ENCODE measurements at regions not wholly inside any gene's neighbourhood (a gene's known extent, or its start where the extent isn't known, plus 50 kb on each side); places are given as distances from the start of the nearest gene placed in this dataset.

DNA sequence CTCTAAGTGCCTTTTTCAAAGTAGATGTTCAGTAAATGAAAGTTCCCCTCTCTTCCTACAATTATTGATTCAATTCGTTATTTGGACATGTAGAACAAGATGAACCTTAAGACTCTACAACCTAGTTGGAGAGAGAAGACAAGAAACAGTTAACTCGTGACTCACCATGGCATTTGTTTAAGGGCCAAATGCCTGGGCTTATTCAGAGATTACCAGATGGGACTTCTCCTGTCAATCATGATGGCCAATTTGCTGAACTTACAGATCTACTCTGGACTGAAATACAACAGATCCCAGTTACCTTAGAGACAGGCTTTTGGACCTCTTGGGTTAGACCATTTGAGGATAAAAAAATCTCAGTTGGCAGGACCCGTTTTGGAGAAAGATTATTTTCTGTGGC, 93.5 kb downstream of the C1orf94 start:
- TF ChIP-seq EZH2 (IDR thresholded peaks at IDR 0.05; ENCODE audit: low read depth) = no peak
- TF ChIP-seq, protein P1, sequence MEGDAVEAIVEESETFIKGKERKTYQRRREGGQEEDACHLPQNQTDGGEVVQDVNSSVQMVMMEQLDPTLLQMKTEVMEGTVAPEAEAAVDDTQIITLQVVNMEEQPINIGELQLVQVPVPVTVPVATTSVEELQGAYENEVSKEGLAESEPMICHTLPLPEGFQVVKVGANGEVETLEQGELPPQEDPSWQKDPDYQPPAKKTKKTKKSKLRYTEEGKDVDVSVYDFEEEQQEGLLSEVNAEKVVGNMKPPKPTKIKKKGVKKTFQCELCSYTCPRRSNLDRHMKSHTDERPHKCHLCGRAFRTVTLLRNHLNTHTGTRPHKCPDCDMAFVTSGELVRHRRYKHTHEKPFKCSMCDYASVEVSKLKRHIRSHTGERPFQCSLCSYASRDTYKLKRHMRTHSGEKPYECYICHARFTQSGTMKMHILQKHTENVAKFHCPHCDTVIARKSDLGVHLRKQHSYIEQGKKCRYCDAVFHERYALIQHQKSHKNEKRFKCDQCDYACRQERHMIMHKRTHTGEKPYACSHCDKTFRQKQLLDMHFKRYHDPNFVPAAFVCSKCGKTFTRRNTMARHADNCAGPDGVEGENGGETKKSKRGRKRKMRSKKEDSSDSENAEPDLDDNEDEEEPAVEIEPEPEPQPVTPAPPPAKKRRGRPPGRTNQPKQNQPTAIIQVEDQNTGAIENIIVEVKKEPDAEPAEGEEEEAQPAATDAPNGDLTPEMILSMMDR (conservative IDR thresholded peaks at IDR 0.05) = no peak
- Histone ChIP-seq H3K4me3 (no peak overlapping the region), H3K27me3 (ENCODE audit: insufficient read depth, low read depth) (peaks cover 18% of the 10 kb centered on the region), H3K27ac (no peak overlapping the region), H3K9me3 (ENCODE audit: insufficient read depth, low read depth) (no peaks in the 10 kb centered on the region), H3K4me1 (replicated peaks; ENCODE audit: insufficient read depth) (no peaks in the 10 kb centered on the region), H2AFZ (no peak overlapping the region), H3K36me3 (ENCODE audit: low read depth) (no peaks in the 10 kb centered on the region), H3K4me2 (no peak overlapping the region), H3K79me2 (ENCODE audit: low read depth) (no peaks in the 10 kb centered on the region), H3F3A (ENCODE audit: insufficient read depth, low read depth) (no peaks in the 10 kb centered on the region), H3K9me2 (ENCODE audit: insufficient read depth) (no peaks in the 10 kb centered on the region), H4K20me1 (ENCODE audit: insufficient read depth) (no peaks in the 10 kb centered on the region)
- ChIA-PET POLR2A (ENCODE audit: unreplicated experiment) (no interaction called here), CTCF (no interaction called here)
- DNase-seq = no peak
- intact Hi-C loops (cut with micrococcal nuclease; ENCODE audit: unreplicated experiment) = no loop called here
- BruUV-seq (replicated peaks) = no TSS peak

DNA sequence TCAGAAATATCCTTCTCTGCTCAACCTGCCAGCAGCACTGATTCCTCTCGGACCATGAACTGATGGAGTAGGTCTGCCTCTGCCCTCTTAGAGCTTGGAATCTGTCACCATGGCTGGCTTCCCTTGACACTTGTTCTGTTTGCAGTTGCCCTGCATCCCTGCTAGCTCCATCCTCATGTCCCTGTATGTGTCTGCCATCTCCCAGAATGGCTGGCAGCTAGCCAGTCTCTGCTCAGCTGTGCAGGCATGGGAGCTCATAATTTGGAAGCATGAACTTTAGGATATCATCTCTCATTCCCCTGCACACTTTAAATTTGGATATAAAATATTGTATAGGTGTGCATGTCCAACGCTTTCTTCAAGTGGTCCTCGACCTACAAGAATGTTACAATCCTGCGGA, 95.4 kb downstream of the C1orf94 start:
- H3K4me1 ChIP-seq (replicated peaks; ENCODE audit: insufficient read depth) = no peaks in the 10 kb centered on the region
- H3K27me3 ChIP-seq (ENCODE audit: insufficient read depth, low read depth) = no peaks in the 10 kb centered on the region
- BruUV-seq (replicated peaks) = no TSS peak
- ChIA-PET POLR2A (ENCODE audit: unreplicated experiment) (no interaction called here), CTCF (no interaction called here)
- H3F3A ChIP-seq (ENCODE audit: insufficient read depth, low read depth) = no peaks in the 10 kb centered on the region
- no peaks in the 10 kb centered on the region for H4K20me1 ChIP-seq (ENCODE audit: insufficient read depth)
- no peaks in the 10 kb centered on the region for H3K9me2 ChIP-seq (ENCODE audit: insufficient read depth)
- no peak overlapping the region for H2AFZ ChIP-seq
- intact Hi-C loops (cut with micrococcal nuclease; ENCODE audit: unreplicated experiment) = no loop called here
- H3K36me3 ChIP-seq (ENCODE audit: low read depth) = no peaks in the 10 kb centered on the region
- no peaks in the 10 kb centered on the region for H3K79me2 ChIP-seq (ENCODE audit: low read depth)
- H3K9me3 ChIP-seq (ENCODE audit: insufficient read depth, low read depth) = no peaks in the 10 kb centered on the region
- no peak overlapping the region for H3K4me3 ChIP-seq
- TF ChIP-seq EZH2 (IDR thresholded peaks at IDR 0.05; ENCODE audit: low read depth) = no peak
- TF ChIP-seq, protein P1 (conservative IDR thresholded peaks at IDR 0.05) = no peak
- no peak for DNase-seq
- no peak overlapping the region for H3K4me2 ChIP-seq
- no peak overlapping the region for H3K27ac ChIP-seq

DNA sequence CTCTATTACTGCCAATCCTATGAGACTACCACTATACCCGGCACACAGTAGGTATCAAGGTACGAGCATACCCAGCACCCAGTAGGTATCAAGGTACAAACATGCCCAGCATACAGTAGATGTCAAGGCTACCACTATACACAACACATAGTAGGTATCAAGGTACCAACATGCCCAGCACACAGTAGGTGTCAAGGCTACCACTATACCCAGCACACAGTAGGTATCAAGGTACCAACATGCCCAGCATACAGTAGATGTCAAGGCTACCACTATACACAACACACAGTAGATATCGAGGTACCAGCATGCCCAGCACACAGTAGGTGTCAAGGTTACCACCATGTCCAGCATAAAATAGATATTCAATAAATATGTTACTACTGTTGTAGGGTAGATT, 98.4 kb downstream of the C1orf94 start:
- Histone ChIP-seq H3K27ac (no peak overlapping the region), H2AFZ (no peak overlapping the region), H3K36me3 (ENCODE audit: low read depth) (no peaks in the 10 kb centered on the region), H3K4me1 (replicated peaks; ENCODE audit: insufficient read depth) (no peaks in the 10 kb centered on the region), H3K4me2 (no peak overlapping the region), H3K9me3 (ENCODE audit: insufficient read depth, low read depth) (no peaks in the 10 kb centered on the region), H3K27me3 (ENCODE audit: insufficient read depth, low read depth) (no peaks in the 10 kb centered on the region), H3K79me2 (ENCODE audit: low read depth) (no peaks in the 10 kb centered on the region), H3K9me2 (ENCODE audit: insufficient read depth) (no peaks in the 10 kb centered on the region), H3F3A (ENCODE audit: insufficient read depth, low read depth) (no peaks in the 10 kb centered on the region), H4K20me1 (ENCODE audit: insufficient read depth) (no peaks in the 10 kb centered on the region), H3K4me3 (no peak overlapping the region)
- ChIA-PET CTCF (no interaction called here), POLR2A (ENCODE audit: unreplicated experiment) (no interaction called here)
- no peak for TF ChIP-seq EZH2 (IDR thresholded peaks at IDR 0.05; ENCODE audit: low read depth)
- TF ChIP-seq, protein P1 (conservative IDR thresholded peaks at IDR 0.05) = no peak
- DNase-seq = no peak
- intact Hi-C loops (cut with micrococcal nuclease; ENCODE audit: unreplicated experiment) = no loop called here
- no TSS peak for BruUV-seq (replicated peaks)

Data from PC-9 (cell line).